ENCODE measurements at regions not wholly inside any gene's neighbourhood (a gene's known extent, or its start where the extent isn't known, plus 50 kb on each side); places are given as distances from the start of the nearest gene placed in this dataset.

GRCh38 chr7:42311195-42311594 is 74.2 kb upstream of the GLI3 start:
- intact Hi-C loops (cut with micrococcal nuclease) = no loop called here
- Histone ChIP-seq H3K4me3 (no peak overlapping the region), H4K20me1 (replicated peaks; ENCODE audit: control insufficient read depth, insufficient read depth, low read length) (no peaks in the 10 kb centered on the region), H3K27me3 (ENCODE audit: control insufficient read depth in 2 of 2, insufficient read depth in 2 of 2, low read length in 2 of 2) (no peaks in the 10 kb centered on the region; a peak in 1 of 5 replicates), H3K4me2 (ENCODE audit: insufficient read depth, low read length) (no peak overlapping the region), H3K9me3 (replicated peaks; ENCODE audit: control insufficient read depth, insufficient read depth, low read depth, low read length) (no peaks in the 10 kb centered on the region), H3K9me1 (ENCODE audit: control insufficient read depth, insufficient read depth, low read length) (no peaks in the 10 kb centered on the region), H3K79me2 (ENCODE audit: control insufficient read depth, insufficient read depth, low read length) (no peaks in the 10 kb centered on the region), H2AFZ (ENCODE audit: low read depth, low read length) (no peak overlapping the region), H3K9ac (ENCODE audit: insufficient read depth in 1 of 2, low read depth in 2 of 2, low read length in 2 of 2) (no peak overlapping the region), H3K4me1 (replicated peaks in 1 of 2; ENCODE audit: control insufficient read depth in 2 of 2, insufficient read depth in 2 of 2, low read length in 2 of 2) (no peaks in the 10 kb centered on the region), H3K36me3 (ENCODE audit: control insufficient read depth, insufficient read depth, low read length) (no peaks in the 10 kb centered on the region), H3K27ac (ENCODE audit: extremely low read depth, low read depth, low read length) (no peak overlapping the region)
- ATAC-seq = no peak
- ChIA-PET POLR2A (no interaction called here), CTCF (ENCODE audit: low intra/inter-chr PET ratio) (no interaction called here)
- in situ Hi-C loops (cut with MboI) = no loop called here
- no TSS peak for BruUV-seq (replicated peaks)
- no peak for DNase-seq (ENCODE audit: extremely low read depth in 1 of 4, low spot score in 3 of 4)
- TF ChIP-seq ZNF134 (CRISPR knock-in tag; conservative IDR thresholded peaks at IDR 0.05) = no peak
- TF ChIP-seq CGGBP1 (CRISPR knock-in tag; IDR thresholded peaks at IDR 0.05) = no peak
- no peak for TF ChIP-seq ZNF780A (CRISPR knock-in tag; IDR thresholded peaks at IDR 0.05)
- TF ChIP-seq FOXO4 (CRISPR knock-in tag; IDR thresholded peaks at IDR 0.05) = no peak
- TF ChIP-seq RCOR1 (IDR thresholded peaks at IDR 0.05; ENCODE audit: borderline replicate concordance in 1 of 2, low read depth in 2 of 2, low read length in 2 of 2) = no peak
- no peak for TF ChIP-seq ZNF717 (CRISPR knock-in tag; IDR thresholded peaks at IDR 0.05)
- TF ChIP-seq C11orf30 (IDR thresholded peaks at IDR 0.05; ENCODE audit: low read depth) = no peak
- no peak for TF ChIP-seq ZNF518B (CRISPR knock-in tag; IDR thresholded peaks at IDR 0.05)
- TF ChIP-seq KDM4B (IDR thresholded peaks at IDR 0.05; ENCODE audit: borderline replicate concordance in 2 of 2, low read depth in 1 of 2) = no peak
- TF ChIP-seq PTBP1 (IDR thresholded peaks at IDR 0.05; ENCODE audit: low read depth, low read length) = no peak
- no peak for TF ChIP-seq NFXL1 (CRISPR knock-in tag; IDR thresholded peaks at IDR 0.05)
- FAIRE-seq = no peak

Measured in K562 (cell line).